HG02885 (cell line): ENCODE measurements at regions not wholly inside any gene's neighbourhood (a gene's known extent, or its start where the extent isn't known, plus 50 kb on each side); places are given as distances from the start of the nearest gene placed in this dataset.

Experiments
- ATAC-seq: cut with Tn5 transposase; IDR thresholded peaks from one replicate; pipeline ENCODE4 v1.9.1; 2021; ENCODE audit warnings: mild to moderate bottlenecking; ENCODE audit not compliant: unreplicated experiment, poor library complexity

DNA sequence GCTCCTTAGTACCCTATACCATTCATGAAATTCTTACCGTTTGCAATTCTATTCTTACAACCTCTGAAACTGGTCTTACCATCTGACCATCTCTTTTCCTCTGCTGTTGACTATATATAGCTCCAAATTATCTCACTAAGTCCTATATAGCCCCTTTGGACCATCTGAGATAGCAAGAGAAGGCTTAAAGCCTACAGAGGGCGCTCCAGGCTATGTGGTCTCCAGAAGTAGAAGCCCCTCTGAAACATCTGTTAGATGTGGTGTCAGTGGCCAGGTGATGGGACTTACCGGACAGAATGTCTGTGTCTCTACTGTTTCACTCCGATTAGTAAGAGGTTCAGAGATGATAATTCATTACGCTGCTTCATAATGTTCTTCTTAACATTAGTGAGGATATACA lies 140.7 kb upstream of the BMP2 start:
- ATAC-seq, result no peak

DNA sequence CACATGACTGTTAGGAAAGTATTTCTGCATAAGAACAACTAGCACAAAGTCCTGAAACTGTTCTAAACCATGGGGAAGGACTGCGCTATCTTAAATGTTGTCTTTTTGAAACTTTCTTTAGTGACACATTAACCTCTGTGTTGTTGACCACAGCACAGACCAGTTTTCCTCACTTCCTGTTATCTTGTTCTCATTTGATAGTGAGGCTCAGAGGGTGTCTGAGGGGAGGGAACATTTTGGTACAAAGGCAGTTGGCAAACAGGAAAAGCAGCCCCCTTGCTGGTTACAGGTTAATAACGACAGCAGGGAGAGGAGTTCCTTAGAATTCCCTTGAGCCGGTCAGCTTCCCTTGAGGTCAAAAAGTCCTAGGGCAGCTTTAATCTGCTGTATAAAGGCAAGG lies 143.5 kb upstream of the BMP2 start:
- peak; percentile 71 for ATAC-seq

DNA sequence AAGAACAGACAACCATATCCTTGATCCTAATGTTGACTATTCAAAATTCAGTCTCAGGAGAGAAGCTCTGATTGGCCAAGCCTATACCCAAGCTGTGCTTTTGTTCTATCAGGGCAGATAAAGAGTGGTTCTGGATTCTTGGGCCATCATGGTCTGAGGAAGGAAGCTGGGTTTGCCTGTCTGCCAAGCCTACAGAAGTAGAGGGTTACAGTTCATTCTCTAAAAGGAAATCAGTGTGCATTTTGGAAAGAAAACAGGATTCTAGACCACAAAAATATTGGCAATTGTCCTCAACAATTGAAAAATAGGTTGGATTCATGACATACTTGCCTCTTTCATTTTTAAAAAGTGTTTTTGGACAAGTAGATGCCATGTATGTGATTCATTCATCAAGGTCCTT lies 145.4 kb upstream of the BMP2 start:
- ATAC-seq, result no peak

DNA sequence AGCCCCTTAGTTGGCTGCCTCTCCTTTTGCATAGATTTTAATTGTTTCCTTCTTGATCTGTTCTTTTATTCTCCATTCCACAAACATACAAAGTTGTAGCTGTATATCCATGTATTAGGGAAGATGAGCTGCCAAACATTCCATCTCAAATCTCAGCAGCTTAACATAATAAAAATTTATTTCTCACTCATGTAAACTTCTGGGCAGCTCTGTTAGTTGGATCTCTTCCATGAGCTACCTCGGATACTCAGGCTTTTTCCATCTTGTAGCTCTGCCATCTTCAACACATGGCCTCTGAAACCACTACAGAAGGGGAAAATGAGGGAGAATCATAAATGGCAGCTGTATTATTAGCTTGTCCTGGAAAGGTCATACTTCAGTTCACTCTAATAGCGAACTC lies 149.4 kb upstream of the BMP2 start:
- no peak for ATAC-seq

DNA sequence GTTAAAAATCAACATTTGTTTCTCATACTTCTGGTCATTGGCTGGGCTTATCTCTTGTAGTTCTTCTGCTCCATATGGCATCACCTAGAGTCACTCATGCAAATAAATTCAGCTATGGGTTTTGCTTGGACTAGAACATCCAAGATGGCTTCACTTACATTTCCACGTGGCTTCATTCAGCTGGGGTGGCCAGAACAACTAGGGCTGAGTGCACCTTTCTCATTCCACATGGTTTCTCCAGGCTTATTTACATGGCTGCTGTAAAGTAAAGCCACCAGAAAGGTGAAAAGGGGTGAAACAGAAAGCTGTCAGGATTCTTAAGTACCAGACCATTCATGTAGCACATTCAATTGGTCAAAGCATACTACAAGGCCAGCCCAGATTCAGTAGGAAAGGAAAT lies 151.1 kb upstream of the BMP2 start:
- no peak for ATAC-seq

DNA sequence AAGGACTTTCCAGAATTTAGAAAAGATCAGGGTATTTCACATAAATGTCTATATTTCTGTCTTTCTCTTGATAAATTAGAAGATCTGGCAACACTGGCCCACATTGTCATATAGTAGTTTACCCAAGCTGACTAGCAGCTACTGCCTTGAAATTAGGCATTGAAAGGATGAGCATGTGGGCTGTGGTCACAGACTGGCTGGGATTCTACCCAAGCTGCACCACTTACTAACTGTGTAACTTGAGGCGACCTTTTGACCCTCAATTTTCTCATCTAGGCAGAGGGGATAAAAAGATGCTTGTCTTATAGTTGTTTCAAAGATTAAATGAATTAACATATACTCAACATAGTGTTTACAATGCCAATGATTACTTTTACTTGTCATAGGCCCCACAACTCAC lies 152.7 kb upstream of the BMP2 start:
- no peak for ATAC-seq

DNA sequence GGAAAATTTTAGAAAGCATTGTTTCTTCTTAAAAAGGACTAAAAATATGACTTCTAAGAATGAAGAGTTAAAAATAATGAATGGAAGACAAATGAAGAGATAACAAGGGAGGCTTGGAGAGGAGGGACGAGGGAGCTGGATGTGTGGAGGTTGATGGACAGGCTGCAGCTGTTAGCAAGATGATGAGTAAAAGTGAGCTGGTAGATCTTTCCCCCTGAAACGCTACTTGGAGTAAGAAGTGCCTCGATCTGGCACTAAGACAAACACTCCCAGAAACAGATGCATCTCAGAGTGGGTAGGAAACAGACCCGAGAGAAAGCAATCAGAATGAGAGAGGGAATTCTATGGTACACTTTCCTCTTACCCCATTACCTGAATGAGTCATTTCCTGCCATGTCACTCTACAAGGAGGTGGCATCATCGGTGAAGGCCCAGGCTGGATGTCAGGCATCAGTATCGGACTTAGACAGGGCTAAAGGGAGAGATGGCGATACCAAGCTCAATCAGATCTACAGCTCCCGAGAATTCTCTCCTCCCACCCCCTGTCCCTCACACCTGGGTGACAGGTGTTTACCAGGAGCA lies 154.1 kb upstream of the BMP2 start:
- ATAC-seq, result no peak

DNA sequence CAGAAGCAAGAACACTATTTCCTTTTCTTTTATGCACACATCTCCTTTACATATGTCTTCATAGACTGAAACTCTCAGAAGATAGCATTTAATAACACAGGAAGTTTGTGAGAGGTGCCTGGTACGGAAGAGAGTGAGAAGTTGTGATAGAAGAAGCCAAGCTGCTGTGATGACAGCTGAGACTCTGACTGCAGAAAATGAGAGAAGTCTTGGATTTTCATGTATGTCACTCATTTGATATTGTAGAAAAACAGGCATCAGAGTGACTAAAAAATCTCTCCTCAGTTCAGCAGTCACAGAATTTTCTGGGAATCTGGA lies 154.9 kb upstream of the BMP2 start:
- ATAC-seq, result no peak

DNA sequence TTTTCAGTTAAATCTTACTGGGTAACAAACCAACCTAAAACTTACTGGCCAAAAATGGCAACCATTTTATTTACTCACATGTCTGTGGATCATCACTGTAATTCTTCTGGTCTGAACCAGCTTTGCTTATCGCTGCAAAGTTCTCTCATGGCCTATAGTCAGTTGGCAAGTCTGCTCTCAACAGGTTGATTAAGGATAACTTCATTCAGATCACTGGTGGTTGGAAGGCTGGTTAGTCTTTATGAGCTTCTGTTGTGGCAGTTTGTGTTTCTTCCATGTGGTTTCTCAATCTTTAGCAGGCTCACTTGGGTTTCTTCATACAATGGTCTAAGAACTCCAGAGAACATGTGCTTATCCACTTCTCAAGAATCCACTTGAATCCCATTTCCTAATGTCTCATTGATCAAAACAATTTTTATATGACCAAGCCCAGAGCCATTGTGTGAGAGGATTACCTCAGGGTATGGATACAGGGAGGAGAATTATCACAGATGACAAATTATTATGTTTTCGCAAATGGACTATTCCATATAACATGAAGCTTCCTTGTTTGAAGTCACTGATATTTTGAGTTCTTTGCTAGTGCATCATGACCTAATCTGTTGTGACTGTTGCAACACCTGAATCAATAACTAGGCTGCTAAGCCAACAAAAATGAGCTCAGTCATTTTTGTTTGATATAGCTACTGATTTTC lies 155.4 kb upstream of the BMP2 start:
- no peak for ATAC-seq

DNA sequence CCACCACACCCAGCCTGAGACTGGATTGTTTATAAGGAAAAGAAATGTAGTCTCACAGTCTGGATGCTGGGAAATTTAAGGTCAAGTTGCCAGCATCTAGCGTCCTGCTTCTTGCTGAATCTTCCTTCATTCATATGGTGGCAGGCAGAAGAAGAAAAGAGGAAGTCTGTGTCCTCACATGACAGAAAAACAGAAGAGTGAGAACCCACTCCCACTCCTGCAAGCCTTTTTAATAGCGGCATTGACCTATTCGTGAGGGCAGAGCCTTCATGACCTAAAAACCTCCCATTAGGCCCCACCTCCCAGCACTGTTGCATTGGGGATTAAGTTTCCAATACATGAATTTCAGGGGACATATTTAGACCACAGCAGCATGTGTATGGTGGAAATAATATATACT lies 160.8 kb upstream of the BMP2 start:
- ATAC-seq, result no peak

DNA sequence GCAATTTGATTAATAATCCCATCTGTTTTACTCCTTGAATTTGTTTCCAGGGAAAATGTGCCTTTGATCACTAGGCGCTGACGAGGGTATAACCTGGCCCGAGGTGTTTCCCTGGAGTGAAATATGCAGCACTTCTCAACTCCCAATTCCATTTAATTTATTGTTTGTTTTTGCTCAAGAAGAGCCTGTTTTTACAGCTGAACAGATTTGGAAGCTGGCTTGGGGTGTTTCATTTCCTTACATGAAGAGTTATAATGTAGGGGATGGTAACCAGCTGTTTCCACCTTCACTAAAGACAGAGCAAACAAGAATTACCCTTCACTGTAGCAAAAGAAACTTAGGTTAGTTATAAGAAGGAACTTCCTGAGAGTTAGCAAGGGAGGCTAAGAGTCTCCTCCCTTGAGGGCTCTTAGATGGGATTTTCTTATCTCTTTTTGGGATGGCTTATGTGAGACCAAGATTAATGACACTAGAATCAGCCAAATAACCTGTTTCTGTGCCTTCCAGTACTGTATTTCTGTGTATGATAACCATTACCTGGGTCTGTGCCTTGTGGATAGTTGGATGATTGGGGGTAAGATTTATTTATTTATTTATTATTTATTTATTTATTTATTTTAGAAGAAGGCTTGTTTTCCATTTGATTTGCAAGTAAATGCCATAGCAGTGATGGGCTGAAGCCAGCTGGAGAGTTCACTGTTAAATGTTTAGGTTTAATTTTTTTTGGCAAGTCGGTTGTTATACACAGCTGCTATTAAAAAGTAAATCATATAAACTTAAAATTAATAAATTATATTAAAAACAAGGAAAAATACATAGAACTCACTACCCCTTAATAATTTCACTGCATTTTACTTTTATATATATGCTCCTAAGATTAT lies 162.2 kb upstream of the BMP2 start:
- ATAC-seq, result no peak

DNA sequence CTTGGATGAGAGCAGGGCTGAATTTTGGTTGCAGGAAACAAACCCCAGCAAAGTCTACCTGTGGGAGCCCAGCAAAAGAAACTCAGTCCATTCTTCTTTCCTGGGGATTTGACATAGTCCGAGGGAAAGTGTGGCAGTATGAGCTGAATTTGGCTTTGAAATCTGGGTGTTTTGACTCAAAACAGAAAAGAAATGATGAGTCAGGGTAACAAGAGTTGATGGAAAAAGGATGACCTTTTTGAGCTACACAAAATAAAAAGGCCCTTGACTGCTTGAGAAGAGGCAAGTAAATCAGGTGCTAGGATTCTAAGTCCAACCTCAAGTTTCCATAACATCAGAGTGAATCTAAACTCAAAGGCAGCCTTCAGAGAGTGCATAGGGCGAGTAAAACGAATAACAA lies 163.3 kb upstream of the BMP2 start:
- no peak for ATAC-seq

DNA sequence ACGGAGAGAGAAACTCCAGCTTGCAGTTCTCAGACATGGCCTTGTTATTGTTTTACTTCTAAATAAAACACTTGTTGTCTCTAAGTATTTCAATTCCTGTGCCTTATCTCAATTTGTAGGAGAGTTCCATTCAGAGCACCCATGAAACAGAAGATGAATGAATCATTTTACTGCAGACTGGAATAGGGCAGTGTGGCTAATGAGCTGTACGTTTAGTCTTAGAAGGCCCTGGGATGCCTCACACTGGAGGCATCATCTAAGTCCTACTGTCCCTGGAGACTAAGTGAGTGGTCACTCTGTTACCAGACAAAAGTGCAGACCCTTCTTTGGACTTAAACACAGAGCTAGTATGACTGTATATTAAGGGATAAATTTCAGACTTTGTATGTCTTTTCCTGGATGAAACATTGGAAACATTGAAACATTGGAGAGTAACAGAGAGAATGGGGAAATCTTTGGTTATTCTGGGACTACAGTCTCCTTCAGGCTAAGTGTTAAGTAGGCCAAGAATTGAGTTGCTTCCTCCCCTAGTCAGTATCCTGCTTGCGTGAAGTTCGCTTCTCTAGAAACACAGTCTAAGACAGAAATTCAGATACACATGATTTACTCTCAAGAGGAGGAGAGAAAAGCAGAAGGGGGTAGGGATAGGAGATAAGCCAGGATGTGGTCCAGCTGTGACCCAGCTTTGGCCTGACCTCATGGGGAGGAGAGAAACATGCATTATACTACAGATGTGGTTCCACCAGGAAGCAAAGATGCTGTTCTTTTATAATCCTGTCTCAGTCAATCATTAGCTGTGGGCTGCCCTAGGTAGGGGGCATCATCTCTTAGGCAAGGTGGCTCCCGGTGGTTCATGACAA lies 167.4 kb upstream of the BMP2 start:
- ATAC-seq, result no peak

DNA sequence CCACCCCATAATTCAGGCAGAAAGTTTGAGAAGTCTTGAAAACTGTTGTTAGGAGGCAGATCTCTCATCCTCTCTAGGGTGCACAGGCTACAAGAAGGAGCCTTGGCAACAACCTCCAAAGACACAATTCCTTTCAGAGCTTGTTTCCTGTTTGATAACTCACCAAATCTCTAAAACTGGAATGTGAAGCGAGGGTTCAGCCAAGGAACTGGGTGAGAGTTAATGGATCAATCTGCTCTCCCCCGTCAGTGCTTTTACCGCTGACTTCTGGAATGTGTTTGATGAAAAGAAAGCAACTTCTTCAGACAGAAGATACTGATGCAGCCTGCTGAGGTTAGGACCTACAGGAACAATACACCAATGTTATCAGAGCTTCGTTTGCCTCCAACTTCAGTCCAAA lies 171.8 kb upstream of the BMP2 start:
- ATAC-seq, result no peak

DNA sequence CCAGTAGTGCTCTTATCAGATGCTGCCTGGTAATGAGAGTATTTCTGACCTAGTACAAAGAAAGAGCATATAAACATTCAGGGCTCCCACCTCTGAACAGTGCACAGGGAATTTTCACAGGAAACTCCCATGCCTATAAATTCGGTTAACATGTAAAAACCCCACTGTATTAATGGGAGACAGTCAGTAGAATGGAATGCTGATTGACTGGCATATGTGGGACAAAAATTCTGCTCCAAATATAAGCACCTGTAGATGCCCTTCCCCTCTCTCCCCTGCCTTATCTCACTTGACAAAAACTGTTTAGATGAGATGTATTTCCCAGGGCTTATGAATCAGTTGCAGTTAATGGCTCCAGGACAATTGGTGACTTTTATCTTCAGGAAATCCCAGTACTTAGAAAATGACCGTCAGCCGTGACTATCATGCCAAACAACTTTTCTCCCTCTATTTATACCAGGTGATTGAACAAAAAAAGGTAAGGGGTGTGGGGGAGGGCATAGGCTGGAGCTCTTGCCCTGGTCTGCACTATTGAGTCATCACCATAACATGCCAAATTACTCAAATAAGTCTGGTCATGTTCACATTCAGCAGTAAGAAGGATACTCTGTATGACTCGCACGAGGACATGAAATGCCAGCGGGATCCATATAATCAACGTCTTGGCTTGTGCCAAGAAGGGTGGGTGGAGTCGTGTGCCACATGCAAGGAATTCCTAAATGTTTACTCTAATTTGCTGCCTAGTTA lies 176.4 kb upstream of the BMP2 start:
- no peak for ATAC-seq

DNA sequence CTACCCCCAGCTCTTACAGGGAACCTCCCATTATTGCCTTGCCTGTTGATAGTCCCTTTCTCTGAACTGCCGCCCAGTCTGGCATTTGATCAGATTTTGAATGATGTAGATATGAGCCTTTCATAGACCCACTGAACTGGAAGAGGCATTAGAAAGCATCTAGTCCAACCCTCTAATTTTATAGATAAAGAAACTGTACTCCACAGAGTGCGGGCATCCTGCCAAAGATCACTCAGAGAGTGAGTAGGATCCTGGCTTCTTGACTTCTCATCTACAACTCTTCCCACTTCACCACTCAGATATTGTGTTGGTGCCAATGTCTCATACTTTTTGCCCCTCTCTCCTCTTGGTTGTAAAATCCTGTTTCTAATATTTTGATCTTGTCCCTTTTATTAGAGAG lies 179.2 kb upstream of the BMP2 start:
- no peak for ATAC-seq

DNA sequence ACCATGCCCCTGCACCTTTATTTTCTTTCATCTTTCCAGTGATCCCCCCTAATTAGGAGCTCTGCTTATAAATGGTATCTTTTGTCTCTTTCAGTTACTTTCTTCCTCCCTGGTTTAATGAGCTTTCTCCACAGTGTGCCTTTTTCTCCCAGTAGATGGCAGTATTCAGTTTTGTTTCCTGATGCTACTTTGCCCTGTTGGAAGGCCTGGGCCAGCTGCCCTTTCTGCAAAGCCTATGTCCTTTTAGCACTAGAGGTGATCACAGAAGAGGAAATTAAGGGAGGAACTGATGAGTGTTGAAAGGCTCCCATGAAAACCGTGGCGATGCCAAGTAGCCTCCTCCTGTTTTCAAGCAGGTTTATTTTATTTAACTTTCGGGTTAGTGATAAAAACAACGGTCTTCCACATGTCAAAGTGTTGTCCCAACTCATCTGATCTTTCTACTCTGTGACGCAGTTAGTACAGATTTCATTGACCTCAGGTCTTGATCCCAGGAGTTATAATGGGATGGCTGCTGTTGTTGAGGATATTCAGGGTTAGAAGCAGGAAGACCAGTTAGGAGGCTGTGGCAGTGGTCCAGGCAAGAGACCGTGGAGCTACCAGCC lies 184.2 kb upstream of the BMP2 start:
- peak; percentile 73 for ATAC-seq

DNA sequence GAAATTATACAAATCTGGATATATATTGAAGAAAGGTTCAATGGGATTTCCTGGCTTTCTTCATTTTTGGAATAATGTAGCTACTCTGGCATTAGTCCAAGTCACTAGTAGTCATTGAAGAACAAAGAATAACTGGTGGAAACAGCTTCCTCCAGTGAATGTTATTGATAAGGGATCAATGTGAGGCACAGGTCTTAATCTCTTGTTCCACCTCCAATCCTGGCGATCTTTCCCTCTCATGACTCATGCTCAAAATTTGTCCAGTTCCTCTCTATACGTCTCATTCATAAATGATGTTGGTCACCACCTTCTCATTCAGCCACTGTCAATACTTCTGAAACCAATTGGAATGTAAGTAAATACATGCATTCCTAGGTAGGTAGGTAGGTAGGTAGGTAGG lies 185.0 kb upstream of the BMP2 start:
- ATAC-seq, result no peak

DNA sequence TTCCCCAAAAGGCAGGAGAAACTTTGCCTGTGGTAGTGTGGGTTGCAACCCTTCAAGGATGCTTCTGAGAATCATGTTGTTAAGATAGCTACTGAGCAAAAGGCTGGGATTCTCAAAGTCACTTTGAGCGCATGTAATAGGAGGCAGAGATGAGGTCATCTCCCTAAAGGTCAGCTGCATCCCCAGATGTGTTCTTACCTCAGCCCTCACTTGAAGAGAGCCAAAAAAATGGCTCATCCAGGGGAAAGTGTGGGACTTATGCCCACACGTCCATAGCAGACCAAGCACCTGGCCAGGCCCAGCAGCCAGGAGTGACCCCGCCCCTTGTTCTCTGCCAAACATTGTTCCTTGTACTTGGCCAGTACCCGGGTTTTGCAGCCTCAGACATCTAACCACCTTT lies 187.0 kb upstream of the BMP2 start:
- ATAC-seq, result no peak

DNA sequence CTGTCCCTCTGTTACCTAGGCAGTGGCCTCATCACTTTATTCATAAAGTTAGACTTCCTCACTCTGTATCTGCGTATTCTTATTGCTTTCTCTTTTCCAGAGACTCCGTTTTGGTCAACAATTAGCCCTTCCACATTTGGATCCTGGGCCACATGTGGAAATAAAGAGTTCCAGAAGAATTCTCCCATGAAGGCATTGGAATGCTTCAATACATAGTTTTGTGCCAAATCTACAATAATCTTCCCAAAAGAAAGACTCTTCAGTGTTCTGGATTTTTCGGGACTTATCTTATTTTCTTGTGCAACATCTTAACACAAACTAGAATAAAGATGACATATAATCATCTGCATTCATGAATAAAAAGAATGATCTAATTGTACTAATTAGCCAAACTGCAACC lies 187.7 kb upstream of the BMP2 start:
- no peak for ATAC-seq
